ENCODE measurements at regions not wholly inside any gene's neighbourhood (a gene's known extent, or its start where the extent isn't known, plus 50 kb on each side); places are given as distances from the start of the nearest gene placed in this dataset.

DNA sequence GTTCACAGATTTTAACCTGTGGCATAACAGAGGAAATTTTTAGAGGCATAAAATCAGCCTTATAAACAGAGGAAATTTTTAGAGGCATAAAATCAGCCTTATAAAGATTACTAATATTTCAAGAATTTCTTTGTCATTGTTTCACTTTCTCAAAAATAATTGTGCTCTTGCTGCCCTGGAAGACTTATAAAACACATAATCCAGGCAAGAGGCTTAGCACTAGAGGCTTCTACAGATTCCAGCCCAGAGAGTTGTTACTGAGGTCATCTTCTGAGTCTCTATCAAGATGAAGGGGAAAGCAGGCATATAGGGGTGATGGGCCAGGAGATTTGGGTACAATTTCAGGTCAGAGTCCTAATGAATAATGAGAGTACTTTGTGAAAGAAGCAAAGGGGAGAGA lies 85.7 kb downstream of the RFPL4B start:
- TF ChIP-seq, protein P1, sequence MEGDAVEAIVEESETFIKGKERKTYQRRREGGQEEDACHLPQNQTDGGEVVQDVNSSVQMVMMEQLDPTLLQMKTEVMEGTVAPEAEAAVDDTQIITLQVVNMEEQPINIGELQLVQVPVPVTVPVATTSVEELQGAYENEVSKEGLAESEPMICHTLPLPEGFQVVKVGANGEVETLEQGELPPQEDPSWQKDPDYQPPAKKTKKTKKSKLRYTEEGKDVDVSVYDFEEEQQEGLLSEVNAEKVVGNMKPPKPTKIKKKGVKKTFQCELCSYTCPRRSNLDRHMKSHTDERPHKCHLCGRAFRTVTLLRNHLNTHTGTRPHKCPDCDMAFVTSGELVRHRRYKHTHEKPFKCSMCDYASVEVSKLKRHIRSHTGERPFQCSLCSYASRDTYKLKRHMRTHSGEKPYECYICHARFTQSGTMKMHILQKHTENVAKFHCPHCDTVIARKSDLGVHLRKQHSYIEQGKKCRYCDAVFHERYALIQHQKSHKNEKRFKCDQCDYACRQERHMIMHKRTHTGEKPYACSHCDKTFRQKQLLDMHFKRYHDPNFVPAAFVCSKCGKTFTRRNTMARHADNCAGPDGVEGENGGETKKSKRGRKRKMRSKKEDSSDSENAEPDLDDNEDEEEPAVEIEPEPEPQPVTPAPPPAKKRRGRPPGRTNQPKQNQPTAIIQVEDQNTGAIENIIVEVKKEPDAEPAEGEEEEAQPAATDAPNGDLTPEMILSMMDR (IDR thresholded peaks at IDR 0.05): no peak
- no peak for TF ChIP-seq POLR2A (IDR thresholded peaks at IDR 0.05)
